HG02938 (cell line): ENCODE measurements at regions not wholly inside any gene's neighbourhood (a gene's known extent, or its start where the extent isn't known, plus 50 kb on each side); places are given as distances from the start of the nearest gene placed in this dataset.
"Not testable (repeated sequence)": the region's sequence is repeated elsewhere in the genome, so short reads cannot be mapped to it uniquely, and the experiment has no call there.

Experiments used
- ATAC-seq: cut with Tn5 transposase; IDR thresholded peaks from one replicate; pipeline ENCODE4 v1.9.1; 2021; ENCODE audit warnings: mild to moderate bottlenecking, moderate library complexity; ENCODE audit not compliant: unreplicated experiment

DNA sequence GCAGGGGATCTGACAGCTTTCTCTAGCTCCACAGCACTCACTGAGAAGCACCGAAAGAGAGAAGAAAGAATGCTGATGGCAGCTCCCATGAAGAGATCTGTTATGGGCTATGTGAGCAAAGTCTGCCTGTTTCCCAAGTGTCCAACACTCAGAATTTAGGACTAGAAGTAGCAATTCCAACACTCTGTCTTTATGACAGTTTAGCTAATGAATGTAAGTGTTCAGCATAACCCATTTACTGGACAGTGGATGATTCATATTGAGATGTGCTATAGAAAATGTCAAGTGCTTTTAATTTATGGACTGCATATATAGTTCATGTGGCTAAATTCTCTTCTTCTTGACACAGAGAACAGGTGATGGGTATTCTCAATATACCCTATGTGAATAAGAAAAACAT, 683.1 kb upstream of the ZNF608 start:
- ATAC-seq, result no peak

DNA sequence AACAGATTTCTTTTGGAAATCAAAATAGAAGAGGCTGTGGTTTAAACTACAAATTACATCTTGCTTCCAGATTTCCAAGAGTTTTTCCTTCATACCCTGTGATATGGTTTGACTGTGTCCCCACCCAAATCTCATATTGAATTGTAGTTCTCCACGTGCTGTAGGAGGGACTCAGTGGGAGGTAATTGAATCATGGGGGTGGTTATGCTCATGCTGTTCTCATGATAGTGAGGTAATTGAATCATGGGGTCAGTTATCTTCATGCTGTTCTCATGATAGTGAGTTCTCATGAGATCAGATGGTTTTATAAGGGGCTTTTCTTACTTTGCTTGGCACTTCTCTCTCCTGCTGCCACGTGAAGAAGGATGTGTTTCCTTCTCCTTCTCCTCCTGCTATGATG, 687.0 kb upstream of the ZNF608 start:
- no peak for ATAC-seq

DNA sequence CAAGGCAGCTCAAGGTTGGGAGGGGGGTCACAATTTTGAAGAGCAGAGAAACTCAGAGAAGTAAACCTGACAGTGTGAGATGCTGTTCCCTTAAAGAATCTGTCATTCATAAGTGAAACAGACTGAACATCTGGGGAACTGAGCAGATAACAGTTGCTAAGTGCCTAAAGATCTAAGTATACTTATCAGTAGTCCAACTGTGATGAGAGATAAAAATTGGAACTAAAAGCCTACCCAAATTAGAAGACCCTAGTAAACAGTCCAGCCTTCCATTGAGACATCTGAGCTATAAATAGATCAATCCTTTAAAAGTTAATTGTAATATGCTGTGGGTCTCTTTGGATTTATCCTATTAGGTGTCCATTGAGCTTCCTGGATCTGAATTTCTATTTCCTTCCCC, 692.8 kb upstream of the ZNF608 start:
- ATAC-seq, result no peak

DNA sequence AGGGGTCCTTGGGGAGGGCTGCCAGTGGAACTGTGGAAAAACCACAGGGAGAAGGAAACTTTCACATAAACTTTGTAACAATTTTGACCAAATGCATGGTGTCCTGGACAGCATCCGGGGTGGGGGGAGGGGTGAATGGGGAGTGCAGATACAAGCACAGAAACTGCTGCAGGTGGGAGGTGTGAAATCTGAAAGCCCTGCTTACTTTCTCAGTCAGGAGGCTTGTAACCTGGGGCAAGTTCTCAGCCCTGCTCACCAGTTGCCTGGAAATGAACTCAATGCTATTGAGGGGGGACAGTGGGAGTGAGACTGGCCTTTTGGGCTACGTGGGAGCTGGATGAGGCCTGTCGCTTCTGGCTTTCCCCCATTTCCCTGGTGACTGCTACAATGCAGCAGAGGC, 694.5 kb upstream of the ZNF608 start:
- no peak for ATAC-seq

DNA sequence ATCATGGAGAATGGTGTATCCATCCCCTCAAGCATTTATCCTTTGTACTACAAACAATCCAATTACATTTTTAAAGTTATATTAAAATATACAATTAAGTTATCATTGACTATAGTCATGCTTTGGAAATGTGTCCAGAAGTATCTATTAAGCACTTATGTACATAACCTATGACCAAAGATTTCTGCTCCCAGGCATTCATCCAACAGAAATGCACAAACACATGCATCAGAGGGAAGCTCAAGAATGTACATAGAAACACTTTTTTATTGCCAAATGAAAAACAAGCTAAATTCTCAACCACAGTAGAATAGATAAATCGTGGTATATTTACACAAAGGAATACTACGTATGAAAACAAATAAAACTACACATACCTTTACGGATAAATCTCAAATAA, 700.5 kb upstream of the ZNF608 start:
- ATAC-seq, result no peak

DNA sequence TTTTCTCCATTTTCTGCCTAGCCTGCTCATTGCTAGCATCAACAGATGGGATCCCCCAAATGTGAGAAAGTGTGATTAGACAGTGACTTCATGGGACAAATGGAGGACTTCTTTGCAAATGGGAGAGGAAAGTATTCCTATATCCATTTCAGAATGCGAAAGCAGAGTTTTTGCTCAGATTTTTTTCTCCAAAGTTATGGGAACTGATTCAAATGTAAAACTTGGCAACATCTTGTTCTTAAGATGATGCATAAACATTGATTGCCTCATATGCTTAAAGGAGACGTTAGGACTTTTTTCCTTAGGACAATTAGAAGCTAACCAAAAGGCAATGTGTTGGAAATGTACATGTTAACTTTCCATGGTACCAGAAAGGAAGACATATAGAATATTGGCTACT, 704.3 kb upstream of the ZNF608 start:
- ATAC-seq, result no peak

DNA sequence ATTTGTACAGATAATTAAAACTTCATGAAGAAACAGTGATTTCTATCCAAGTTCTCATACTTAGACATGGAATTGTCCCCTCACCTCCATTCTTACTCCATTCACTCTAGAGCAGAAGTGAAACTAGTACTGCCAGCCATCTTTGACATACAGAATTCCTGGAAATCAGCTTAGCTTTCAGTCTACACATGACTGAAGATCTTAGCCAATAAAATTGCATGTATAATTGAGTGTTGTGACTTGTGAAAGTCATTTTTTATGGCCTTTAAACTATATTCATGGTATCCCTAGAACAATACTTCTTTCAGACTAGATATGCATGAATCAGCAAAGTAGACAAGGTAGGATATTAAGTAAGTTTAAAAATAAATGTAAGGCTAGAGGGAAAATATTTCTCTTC, 705.2 kb upstream of the ZNF608 start:
- ATAC-seq, result no peak

DNA sequence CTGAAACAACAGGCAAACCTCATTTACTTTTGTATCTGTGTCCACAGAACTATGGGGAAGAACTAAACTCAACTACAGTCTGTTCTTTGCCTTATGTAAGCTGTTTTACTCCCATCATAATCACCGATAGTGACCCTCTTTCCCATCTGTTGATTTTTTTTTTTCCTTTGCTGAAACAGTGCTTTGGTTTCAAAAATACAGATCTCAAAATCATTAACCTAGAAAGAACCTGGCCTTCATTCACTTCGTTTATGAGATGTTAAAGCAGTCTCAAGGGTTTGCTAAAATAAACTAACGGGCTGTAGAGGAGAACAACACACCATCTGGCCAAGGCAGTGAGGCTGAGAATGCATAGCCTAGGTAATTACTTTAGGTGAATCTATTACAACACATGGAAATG, 706.6 kb upstream of the ZNF608 start:
- no peak for ATAC-seq

DNA sequence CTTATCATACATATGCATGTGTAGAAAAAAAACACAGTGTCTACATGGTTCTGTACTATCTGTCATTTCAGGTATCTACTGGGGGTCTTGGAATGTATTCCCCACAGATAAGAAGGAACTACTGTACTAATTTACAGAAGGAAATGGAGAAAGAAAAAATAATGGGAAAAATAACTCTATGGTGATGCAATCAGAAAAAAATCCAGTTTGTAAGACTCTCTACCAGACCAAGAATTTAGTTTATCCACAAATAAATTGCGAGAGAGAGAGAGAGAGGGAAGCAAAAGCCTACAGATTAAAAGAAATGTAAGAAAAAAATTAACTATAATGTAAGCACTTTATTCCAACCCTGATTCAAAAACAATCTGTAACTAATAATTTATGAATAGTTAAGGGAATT, 708.6 kb upstream of the ZNF608 start:
- ATAC-seq, result no peak

DNA sequence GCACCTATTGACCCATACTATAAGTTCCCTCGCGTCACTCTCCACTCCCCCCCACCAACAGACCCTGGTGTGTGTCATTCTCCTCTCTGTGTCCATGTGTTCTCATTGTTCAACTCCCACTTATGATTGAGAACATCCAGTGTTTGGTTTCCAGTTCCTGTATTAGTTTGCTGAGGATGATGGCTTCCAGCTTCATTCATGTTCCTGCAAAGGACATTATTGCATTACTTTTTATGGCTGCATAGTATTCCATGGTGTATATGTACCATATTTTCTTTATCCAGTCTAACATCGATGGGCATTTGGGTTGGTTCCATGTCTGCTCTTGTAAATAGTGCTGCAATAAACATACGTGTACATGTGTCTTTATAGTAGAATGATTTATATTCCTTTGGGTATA, 709.6 kb upstream of the ZNF608 start:
- not testable (repeated sequence) for ATAC-seq

DNA sequence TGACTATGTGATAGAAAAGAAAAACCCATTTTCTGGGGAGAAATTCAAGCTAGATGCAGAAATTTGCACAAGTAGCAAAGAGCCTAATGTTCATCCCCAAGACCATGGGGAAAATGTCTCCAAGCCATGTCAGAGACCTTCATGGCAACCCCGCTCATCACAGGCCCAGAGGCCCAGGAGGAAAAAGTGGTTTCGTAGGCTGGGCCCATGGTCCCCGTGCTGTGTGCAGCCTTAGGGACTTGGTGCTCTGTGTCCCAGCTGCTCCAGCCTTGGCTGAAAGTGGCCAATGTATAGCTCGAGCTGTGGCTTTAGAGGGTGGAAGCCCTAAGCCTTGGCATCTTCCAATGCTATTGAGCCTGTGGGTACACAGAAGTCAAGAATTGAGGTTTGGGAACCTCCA, 711.2 kb upstream of the ZNF608 start:
- ATAC-seq, result no peak

DNA sequence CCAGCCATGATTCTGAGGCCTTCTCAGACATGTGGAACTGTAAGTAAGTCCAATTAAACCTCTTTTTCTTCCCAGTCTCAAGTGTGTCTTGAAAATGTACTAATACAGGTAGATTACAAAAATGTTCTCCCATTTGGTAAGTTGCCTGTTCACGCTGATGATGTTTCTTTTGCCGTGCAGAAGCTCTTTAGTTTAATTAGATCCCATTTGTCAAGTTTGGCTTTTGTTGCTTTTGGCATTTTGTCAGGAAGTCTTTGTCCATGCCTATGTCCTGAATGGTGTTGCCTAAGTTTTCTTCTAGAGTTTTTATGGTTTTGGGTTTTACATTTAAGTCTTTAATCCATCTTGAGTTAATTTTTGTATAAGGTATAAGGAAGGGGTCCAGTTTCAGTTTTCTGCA, 712.5 kb upstream of the ZNF608 start:
- ATAC-seq, result not testable (repeated sequence)

DNA sequence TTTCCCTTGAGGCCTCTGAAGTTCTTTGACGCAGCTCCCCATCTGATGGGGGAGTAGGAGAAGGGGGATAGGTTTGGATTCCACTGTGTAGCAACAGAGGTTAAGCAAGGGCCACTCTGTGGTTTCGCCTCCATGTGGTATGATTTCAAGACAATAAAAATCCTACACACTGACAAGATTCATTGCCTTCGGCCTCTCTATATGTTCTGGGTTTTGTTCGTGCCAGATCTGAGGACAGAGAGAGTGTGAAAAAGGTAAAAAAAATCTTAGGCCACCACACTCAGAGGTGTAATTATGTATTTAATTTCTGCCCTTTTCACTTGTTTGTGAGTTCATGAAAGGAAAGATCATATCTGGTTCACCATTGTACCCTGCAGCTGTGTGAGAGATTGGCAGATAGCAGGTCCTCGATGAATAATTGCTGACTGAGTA, 715.2 kb upstream of the ZNF608 start:
- no peak for ATAC-seq

DNA sequence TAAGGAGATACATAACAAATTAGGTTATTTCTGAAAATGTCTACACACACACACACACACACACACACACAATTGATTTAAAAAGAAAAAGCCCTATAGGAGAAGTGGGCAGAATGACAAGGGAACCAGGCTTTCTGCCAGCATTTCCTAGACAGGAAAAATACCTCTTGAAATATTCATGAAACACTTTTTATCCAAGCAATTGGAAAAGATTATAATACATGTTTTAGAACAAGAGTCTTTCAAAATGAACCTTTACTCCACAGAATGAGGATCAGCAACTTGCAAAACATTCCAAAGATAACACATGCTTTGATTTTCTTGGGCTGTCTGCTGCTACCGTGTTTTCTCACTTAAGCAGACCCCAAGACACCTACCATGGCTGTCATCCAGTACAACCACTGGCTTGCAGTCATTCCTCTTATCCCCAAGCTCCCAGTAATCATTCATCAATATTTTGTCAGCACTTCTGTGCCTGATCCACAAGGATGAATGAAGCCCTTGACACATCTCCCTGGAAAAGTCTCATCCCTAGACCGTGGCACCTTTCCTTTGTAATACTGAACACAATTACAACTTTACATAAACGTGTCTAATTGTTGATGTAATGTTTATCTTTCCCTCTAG, 717.1 kb upstream of the ZNF608 start:
- no peak for ATAC-seq

DNA sequence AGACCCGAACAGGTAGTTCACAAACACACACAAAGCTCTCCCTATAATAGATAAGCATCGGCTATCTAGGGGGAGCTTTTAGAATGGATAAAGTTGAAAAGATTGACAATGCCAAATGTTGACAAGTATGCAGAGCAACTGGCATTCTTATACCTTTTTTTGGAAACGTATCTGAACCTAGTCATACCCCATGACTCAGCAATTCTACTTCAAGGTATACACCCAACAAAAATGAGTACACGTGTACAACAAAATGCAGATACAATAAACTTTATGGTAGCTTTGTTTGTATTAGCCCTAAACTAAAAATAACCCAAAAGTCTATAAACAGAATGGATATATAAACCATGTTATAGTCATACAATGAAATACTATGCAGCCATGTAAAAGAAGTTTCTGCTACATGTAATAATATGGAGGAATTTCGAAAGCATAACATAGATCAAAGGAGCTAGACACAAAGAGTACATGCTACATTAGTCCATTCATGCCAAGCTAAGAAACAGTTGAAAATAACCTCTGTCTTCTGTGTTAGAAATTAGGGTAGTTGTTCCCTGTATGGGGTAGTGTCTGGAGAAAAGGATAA, 718.5 kb upstream of the ZNF608 start:
- ATAC-seq, result no peak

DNA sequence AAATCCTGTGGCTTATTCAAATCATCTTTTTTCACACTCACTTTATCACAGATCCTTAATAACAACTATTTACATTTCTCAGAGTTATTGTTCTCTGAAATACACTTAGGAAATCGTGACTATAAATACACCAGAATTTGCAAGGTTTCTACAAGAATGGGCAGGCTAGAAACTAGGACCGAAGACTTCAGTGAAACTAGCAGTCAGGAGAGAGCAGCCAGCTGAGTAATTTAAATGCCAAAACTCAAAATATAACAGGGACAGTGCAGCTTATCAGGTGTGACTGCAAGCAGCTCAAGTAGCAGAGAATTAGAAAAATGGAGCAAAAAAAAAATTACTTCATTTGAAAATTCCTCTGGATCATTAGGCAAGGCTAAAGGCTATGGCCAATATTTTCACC, 719.3 kb upstream of the ZNF608 start:
- no peak for ATAC-seq

DNA sequence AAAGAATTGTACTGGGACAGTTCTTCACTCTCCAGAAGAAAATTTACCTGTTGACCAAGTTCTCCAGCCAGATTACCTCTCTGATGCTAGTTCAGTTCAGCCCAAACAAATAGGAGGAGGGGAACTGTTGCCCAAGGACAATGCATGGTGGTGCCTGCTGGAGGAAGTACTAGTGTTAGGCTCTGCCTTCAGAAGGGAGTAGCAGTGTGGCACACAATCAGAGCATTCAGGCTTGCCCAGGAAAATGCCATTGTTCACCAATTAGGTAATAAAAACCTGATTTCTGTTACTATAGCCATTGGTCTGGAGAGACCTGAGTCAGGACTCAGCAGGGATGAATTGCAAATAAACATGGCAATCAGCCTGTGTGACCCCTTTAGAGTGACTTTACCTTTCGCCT, 720.8 kb upstream of the ZNF608 start:
- no peak for ATAC-seq

DNA sequence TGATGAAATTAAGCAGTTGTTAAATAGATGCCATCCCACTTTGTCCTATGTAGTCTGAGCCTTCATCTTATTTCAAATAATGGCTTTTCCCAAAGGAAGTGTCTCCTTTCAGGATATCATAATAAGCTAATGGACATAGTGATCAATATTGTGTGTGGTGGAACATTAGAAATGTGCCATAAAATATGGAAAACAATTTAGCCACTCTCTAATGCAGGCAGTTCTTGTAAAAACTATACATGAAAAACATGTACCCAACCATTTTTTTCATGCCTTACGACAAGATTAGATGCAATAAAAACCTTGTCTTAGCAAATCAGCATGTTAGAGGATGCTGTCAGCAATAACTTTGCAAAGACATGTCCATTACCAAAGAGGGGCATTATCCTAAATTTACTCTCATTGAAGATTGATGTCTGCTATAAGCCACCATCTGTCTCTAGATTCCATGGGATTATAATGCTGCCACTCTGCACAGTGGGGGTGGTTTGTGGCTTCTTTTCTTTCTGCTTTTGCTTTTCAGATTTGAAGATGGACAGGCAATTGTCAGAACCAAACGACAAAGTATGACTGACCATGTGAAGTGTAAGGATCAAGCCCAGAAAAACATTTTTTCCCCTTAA, 724.0 kb upstream of the ZNF608 start:
- ATAC-seq, result no peak

DNA sequence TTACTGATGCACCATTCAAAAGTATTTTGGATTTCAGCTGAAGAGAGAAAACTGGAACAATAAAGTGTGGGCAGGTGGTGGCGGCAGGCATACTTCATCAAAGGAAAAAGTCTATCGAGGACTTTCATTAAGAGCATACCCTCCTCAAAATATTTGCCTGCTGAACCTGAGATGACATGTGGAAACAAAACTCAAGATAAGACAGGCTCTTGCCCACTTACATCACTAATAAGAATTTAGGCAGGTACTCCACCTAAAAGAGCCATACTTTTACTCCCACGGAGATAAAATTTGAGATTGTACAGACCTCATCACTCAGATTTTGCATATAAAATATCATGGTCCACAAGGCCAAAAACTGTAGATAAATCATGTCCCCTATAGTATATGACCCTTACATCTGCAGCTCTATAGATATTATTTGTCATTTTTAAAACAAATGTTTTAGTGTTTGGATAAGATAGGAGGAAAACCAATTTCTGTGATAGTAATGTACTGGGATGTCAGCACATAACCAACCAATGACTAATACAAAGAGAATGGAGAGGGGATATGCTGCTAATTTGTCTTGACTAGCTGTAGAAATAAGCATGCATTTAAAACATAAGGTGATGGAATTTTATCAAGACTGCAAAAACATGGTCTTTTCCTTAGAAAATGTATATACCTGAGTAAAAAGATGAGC, 730.6 kb upstream of the ZNF608 start:
- no peak for ATAC-seq

DNA sequence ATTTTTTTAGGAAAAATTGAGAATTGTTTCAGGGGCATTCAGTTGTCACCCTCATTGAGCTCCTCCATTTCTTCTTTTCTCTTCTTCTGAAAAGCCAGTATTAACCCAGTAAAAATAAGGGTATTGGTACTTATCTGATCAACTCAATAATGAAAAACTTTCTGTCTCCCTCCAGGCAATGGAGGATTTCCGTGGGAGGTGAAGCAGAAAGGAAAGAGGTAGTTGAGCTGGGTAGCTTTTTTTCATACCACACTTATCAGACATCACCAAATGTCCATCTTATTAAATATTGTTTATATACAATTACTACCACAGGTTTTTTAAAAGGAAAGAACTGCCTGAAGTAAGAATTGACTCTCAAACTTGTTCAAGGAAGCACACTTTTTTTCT, 731.1 kb upstream of the ZNF608 start:
- no peak for ATAC-seq

DNA sequence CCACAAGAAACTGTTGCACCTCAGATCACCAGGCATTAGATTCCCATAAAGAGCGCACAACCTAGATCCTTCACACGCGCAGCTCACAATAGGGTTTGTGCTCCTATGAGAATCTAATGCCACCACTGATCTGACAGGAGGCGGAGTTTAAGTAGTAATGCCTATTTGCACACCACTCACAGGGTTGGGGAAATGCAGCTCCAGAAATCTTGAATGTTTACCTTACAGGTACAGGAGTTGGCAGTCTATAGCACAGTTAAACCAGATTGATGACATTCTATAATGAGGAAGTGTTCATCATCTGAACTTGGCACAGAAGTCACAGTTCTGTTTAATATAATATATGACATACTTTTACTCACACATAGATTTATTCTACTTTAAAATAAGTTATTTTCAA, 732.2 kb upstream of the ZNF608 start:
- ATAC-seq, result no peak

DNA sequence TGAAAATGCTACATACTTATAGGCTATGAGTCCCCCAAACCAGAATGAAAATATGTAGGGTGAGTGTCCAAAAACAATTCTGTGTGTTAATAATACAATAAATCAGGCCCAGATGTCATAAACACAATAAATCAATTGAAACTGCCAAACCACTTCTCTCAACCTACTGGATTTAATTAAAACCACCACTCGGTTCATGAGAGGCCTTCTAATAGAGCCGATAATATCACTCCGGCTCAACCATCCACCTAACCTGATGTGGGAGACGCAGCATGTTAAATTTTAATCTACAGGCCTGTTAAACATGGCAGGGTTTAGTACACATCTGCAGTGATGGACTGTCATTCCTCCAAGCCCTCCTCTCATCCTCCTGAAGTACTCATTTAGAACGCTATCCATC, 734.5 kb upstream of the ZNF608 start:
- no peak for ATAC-seq
